ENCODE measurements at regions not wholly inside any gene's neighbourhood (a gene's known extent, or its start where the extent isn't known, plus 50 kb on each side); places are given as distances from the start of the nearest gene placed in this dataset.

DNA sequence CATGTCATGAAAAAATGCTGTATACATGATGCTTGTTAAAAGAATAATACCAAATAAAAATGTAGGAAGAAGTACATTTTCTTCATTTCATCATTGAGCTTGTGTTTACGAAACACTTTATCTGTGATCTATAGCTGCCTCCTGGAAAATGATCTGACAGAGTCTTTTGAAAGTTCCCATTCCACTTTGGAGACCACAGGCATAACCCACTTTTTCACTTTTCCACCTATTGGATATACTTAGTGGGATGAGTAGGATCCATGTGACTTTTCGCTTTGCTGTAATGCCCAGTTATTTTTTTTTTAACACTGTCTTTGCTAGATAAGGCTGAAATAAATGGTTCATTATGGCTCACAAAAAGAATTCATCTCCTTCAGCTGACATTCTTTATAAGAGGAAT is 773.0 kb upstream of the AMELY start:
- no peak for DNase-seq (ENCODE audit: low read depth)
- no peak overlapping the region for H3K4me3 ChIP-seq (ENCODE audit: low read depth, low read length)
- no peak for TF ChIP-seq CTCF (conservative IDR thresholded peaks at IDR 0.05; ENCODE audit: low read depth, low read length)

GRCh38 chrY:7682386-7682785 is 770.8 kb upstream of the AMELY start:
- no peak overlapping the region for H3K4me3 ChIP-seq (ENCODE audit: low read depth, low read length)
- TF ChIP-seq CTCF (conservative IDR thresholded peaks at IDR 0.05; ENCODE audit: low read depth, low read length) = no peak
- no peak for DNase-seq (ENCODE audit: low read depth)

GRCh38 chrY:7681426-7681825 is 769.9 kb upstream of the AMELY start:
- DNase-seq (ENCODE audit: low read depth) = no peak
- TF ChIP-seq CTCF (conservative IDR thresholded peaks at IDR 0.05; ENCODE audit: low read depth, low read length) = no peak
- H3K4me3 ChIP-seq (ENCODE audit: low read depth, low read length) = no peak overlapping the region

GRCh38 chrY:7674465-7674864 is 762.9 kb upstream of the AMELY start:
- no peak for DNase-seq (ENCODE audit: low read depth)

DNA sequence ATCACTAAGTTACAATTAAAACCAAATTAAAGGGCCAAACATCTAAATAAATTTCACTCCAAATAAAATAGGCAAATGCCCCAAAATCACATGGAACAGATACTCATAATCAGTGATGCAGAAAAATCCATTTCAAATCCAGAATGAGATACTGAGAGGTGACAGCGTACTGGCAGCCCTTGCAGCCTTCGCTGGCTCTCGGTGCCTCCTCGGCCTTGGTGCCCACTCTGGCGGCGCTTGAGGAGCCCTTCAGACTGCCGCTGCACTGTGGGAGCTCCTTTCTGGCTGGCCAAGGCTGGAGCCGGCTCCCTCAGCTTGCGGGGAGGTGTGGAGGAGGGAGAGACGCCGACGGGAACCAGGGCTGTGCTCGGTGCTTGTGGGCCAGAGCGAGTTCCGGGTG is 761.2 kb upstream of the AMELY start:
- DNase-seq (ENCODE audit: low read depth) = no peak
- TF ChIP-seq CTCF (conservative IDR thresholded peaks at IDR 0.05; ENCODE audit: low read depth, low read length) = no peak
- H3K4me3 ChIP-seq (ENCODE audit: low read depth, low read length) = no peak overlapping the region

More at GRCh38 chrY:7674465-7674864, 762.9 kb upstream of the AMELY start:
- no peak for TF ChIP-seq CTCF (conservative IDR thresholded peaks at IDR 0.05; ENCODE audit: low read depth, low read length)
- H3K4me3 ChIP-seq (ENCODE audit: low read depth, low read length) = no peak overlapping the region

DNA sequence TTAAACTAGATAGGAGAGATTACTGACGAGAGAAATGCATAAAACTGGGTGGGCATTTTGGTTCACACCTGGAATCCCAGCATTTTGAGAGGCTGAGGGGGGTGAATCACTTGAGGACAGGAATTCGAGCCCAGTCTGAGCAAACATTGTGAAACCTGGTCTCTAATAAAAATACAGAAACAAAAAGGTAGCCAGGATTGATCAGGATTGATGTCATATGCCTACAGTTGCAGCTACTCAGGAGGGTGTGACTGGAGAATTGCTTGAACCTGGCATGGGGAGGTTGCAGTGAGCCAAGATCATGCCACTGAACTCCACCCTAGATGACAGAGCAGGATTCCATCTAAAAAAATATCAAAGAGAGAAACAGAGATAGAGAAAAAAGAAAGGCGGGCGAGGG is 751.7 kb upstream of the AMELY start:
- H3K4me3 ChIP-seq (ENCODE audit: low read depth, low read length) = no peak overlapping the region
- DNase-seq (ENCODE audit: low read depth) = no peak
- TF ChIP-seq CTCF (conservative IDR thresholded peaks at IDR 0.05; ENCODE audit: low read depth, low read length) = no peak

DNA sequence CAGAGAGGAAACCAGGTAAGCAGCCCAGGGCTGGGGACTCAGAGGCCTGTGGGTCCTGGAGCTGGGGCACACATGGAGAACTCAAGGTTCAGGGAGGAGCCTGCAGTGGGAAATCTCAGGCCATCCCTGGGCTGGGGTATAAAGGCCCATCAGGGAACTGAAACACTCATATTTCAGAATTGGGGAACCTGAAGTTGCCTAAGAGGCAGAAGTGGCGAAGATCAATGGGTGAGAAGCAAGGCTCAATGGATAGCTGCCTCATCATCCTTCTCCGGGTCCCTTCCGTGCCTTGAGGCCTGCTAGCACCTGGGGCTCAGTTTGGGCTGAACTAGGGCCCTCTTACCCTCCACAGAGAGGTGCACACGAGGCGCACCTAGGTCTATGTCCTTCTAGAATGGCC is 747.5 kb upstream of the AMELY start:
- no peak overlapping the region for H3K4me3 ChIP-seq (ENCODE audit: low read depth, low read length)
- TF ChIP-seq CTCF (conservative IDR thresholded peaks at IDR 0.05; ENCODE audit: low read depth, low read length) = no peak
- no peak for DNase-seq (ENCODE audit: low read depth)
